ENCODE measurements at regions not wholly inside any gene's neighbourhood (a gene's known extent, or its start where the extent isn't known, plus 50 kb on each side); places are given as distances from the start of the nearest gene placed in this dataset.
"Not testable (repeated sequence)": the region's sequence is repeated elsewhere in the genome, so short reads cannot be mapped to it uniquely, and the experiment has no call there.

GRCh38 chr10:60615541-60615940 is 162.7 kb upstream of the CDK1 start:
- no peak for DNase-seq (ENCODE audit: low spot score)

- DNase-seq (ENCODE audit: low spot score), result no peak
These were observed 163.9 kb upstream of the CDK1 start for GRCh38 chr10:60614363-60614762.

- no peak for DNase-seq (ENCODE audit: low spot score)
These were observed 164.8 kb upstream of the CDK1 start for GRCh38 chr10:60613434-60613833.

GRCh38 chr10:60611291-60611747 is 167.0 kb upstream of the CDK1 start:
- no peak for DNase-seq (ENCODE audit: low spot score)

GRCh38 chr10:60607372-60607771 is 170.9 kb upstream of the CDK1 start:
- DNase-seq (ENCODE audit: low spot score), result peak; percentile 25

GRCh38 chr10:60606343-60607080 is 171.8 kb upstream of the CDK1 start:
- DNase-seq (ENCODE audit: low spot score), result peak; percentile 76

- no peak for DNase-seq (ENCODE audit: low spot score)
These were observed 172.8 kb upstream of the CDK1 start for GRCh38 chr10:60605476-60605875.

GRCh38 chr10:60604342-60604741 is 173.9 kb upstream of the CDK1 start:
- no peak for DNase-seq (ENCODE audit: low spot score)

- no peak for DNase-seq (ENCODE audit: low spot score)
These were observed 180.8 kb upstream of the CDK1 start for GRCh38 chr10:60597513-60597912.

GRCh38 chr10:60595852-60596251 is 182.4 kb upstream of the CDK1 start:
- DNase-seq (ENCODE audit: low spot score), result no peak

GRCh38 chr10:60594476-60595051 is 183.7 kb upstream of the CDK1 start:
- no peak for DNase-seq (ENCODE audit: low spot score)

- no peak for DNase-seq (ENCODE audit: low spot score)
These were observed 187.2 kb upstream of the CDK1 start for GRCh38 chr10:60591119-60591518.

- DNase-seq (ENCODE audit: low spot score), result no peak
These were observed 188.9 kb upstream of the CDK1 start for GRCh38 chr10:60589376-60589775.

GRCh38 chr10:60581782-60582181 is 192.1 kb upstream of the ANK3 start:
- not testable (repeated sequence) for DNase-seq (ENCODE audit: low spot score)

GRCh38 chr10:60578217-60578616 is 188.5 kb upstream of the ANK3 start:
- DNase-seq (ENCODE audit: low spot score), result no peak

- no peak for DNase-seq (ENCODE audit: low spot score)
These were observed 186.7 kb upstream of the ANK3 start for GRCh38 chr10:60576130-60577069.

- no peak for DNase-seq (ENCODE audit: low spot score)
These were observed 185.4 kb upstream of the ANK3 start for GRCh38 chr10:60575105-60575504.

GRCh38 chr10:60574388-60574787 is 184.7 kb upstream of the ANK3 start:
- no peak for DNase-seq (ENCODE audit: low spot score)

- DNase-seq (ENCODE audit: low spot score), result peak; percentile 13
These were observed 183.7 kb upstream of the ANK3 start for GRCh38 chr10:60573336-60573735.

GRCh38 chr10:60572511-60573194 is 183.0 kb upstream of the ANK3 start:
- DNase-seq (ENCODE audit: low spot score), result peak; percentile 52

GRCh38 chr10:60570896-60571295 is 181.2 kb upstream of the ANK3 start:
- no peak for DNase-seq (ENCODE audit: low spot score)

- no peak for DNase-seq (ENCODE audit: low spot score)
These were observed 180.7 kb upstream of the ANK3 start for GRCh38 chr10:60570272-60570865.
